ENCODE measurements at regions not wholly inside any gene's neighbourhood (a gene's known extent, or its start where the extent isn't known, plus 50 kb on each side); places are given as distances from the start of the nearest gene placed in this dataset.

DNA sequence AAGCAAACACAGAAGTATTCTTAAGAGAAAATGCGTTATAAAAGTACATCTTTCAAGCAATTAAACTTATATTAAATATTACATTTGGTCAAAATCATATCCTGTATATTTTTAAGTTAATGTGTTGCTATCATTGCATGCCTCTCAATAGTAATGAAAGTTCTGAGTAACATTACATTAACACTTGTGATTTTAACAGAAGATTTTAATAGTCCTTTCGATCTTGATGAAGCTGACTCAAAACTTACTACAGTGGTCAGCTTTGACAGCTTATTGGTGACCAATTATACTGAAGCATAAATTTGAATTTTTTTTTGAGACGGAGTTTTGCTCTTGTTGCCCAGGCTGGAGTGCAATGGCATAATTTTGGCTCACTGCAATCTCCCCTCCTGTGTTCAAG is 303.3 kb downstream of the GALR1 start:
- intact Hi-C loops (cut with micrococcal nuclease) = no loop called here
- Mint-ChIP-seq H3K27ac (no peak overlapping the region), H3K4me3 (ENCODE audit: low read depth) (no peak overlapping the region), H3K27me3 (ENCODE audit: low read depth) (no peaks in the 10 kb centered on the region), H3K36me3 (ENCODE audit: low read depth) (no peaks in the 10 kb centered on the region), H3K4me1 (ENCODE audit: low read depth) (no peaks in the 10 kb centered on the region), H3K9me3 (no peaks in the 10 kb centered on the region)
- no peak for DNase-seq (ENCODE audit: low spot score)

DNA sequence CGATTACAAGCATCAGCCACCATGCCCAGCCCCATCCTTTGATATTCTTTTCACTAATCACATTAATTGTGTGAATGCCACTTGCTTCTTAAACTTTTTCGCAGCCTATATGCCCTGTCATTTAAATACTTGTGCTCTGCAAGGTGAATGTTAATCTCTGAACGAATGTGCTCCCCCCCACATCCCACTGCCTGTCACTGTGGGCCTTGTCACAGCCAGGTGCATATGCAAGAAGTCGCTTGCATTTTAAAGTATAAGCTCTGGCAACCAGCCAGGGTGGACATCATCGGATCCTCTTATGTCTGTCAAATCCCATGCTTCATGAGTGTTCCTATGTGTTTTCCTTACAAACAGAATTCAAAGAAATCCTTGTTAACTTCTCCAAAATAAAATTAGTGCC is 304.4 kb downstream of the GALR1 start:
- Mint-ChIP-seq H3K36me3 (ENCODE audit: low read depth) (no peaks in the 10 kb centered on the region), H3K4me3 (ENCODE audit: low read depth) (no peak overlapping the region), H3K9me3 (no peaks in the 10 kb centered on the region), H3K4me1 (ENCODE audit: low read depth) (no peaks in the 10 kb centered on the region), H3K27ac (no peak overlapping the region), H3K27me3 (ENCODE audit: low read depth) (no peaks in the 10 kb centered on the region)
- intact Hi-C loops (cut with micrococcal nuclease) = no loop called here
- DNase-seq (ENCODE audit: low spot score) = no peak

DNA sequence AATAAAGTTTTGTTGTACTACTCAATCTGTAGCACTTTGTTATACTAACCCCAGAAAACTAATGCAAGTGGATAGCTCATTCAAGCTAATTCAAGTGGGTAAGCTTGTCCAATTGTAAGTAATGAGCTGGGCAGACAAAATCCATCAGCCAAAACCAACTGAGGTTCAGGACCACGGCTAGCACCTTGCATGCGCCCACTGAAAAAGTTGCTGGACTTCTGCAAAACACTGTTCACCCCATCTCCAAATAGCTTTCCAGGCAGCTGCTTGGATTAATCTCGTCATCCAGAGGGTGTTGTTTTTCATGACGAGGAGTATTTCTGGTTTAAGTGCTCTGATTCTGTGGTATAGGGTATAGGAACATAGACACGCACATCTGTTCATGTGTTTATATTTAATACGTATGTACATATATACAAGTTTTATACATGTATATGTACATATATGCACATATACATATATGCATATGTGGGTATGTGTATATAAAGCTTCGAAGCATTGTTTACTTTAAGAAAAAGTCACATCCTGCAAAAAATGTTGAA is 307.5 kb downstream of the GALR1 start:
- intact Hi-C loops (cut with micrococcal nuclease) = no loop called here
- H3K4me1 Mint-ChIP-seq (ENCODE audit: low read depth) = peaks cover 3% of the 10 kb centered on the region
- no peak overlapping the region for H3K27ac Mint-ChIP-seq
- H3K36me3 Mint-ChIP-seq (ENCODE audit: low read depth) = no peaks in the 10 kb centered on the region
- no peak for DNase-seq (ENCODE audit: low spot score)
- H3K27me3 Mint-ChIP-seq (ENCODE audit: low read depth) = no peaks in the 10 kb centered on the region
- H3K9me3 Mint-ChIP-seq = no peaks in the 10 kb centered on the region
- no peak overlapping the region for H3K4me3 Mint-ChIP-seq (ENCODE audit: low read depth)

DNA sequence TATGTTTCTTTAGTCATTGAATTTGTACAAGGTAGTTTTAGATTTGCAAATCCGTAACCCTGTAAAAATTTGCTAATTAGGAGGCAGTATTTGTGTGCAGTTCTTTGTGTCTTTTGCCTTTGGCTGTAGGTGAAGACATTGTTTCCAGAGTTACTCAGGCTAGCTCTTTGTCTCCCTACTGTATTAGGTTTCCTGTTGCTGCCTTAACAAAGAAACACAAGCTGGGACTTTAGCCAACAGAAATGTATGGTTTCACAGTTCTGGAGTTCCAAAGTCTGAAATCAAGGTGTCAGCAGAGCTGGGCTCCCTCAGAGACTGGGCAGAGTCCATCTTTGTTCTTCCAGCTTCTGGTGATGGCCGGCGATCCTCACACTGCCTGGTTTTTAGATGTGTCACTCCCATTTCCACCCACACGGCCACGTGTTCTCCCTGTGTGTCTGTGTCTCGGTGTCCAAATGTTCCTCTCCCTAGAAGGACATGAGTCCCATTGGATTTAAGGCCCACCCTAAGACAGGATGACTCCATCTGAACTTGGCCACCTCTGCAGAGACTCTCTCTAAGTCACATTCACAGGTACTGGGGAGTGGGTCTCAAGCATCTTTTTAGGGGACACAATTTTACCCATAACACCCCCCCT is 309.7 kb downstream of the GALR1 start:
- Mint-ChIP-seq H3K4me3 (ENCODE audit: low read depth) (no peak overlapping the region), H3K9me3 (no peaks in the 10 kb centered on the region), H3K36me3 (ENCODE audit: low read depth) (no peaks in the 10 kb centered on the region), H3K27ac (no peak overlapping the region), H3K4me1 (ENCODE audit: low read depth) (peaks cover 3% of the 10 kb centered on the region), H3K27me3 (ENCODE audit: low read depth) (no peaks in the 10 kb centered on the region)
- intact Hi-C loops (cut with micrococcal nuclease) = no loop called here
- no peak for DNase-seq (ENCODE audit: low spot score)

DNA sequence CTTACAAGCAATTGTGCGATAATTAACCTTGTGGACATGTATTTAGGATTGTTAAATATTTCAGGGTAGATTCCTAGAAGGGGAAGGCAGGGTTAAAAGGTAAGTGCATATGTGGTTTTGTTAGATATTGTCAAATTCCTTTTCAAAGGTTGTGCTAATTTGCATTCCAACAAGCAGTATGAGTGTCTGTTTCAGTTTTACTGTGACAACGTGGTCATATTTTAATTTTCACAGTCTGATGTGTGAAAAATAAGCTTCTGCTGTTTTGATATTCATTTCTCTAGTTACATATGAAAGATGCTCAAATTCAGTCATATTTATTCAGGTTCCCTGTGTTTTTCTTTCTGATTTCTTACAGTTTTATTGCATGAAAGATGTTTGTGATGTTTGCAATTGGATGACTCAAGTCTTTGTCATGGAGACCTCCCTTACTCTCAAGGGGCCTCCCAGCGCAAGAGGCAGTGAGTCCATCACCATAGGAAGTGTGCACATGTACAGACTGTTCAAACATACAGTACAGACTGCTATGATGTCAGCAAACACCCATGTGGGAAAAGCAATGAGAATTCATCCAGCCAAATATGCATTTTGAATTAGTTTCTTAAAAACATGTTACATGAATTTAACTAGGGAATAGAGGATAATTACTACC is 310.8 kb downstream of the GALR1 start:
- H3K4me1 Mint-ChIP-seq (ENCODE audit: low read depth) = peaks cover 3% of the 10 kb centered on the region
- intact Hi-C loops (cut with micrococcal nuclease) = no loop called here
- DNase-seq (ENCODE audit: low spot score) = no peak
- H3K4me3 Mint-ChIP-seq (ENCODE audit: low read depth) = no peak overlapping the region
- no peaks in the 10 kb centered on the region for H3K36me3 Mint-ChIP-seq (ENCODE audit: low read depth)
- H3K27me3 Mint-ChIP-seq (ENCODE audit: low read depth) = no peaks in the 10 kb centered on the region
- H3K9me3 Mint-ChIP-seq = no peaks in the 10 kb centered on the region
- H3K27ac Mint-ChIP-seq = no peak overlapping the region

DNA sequence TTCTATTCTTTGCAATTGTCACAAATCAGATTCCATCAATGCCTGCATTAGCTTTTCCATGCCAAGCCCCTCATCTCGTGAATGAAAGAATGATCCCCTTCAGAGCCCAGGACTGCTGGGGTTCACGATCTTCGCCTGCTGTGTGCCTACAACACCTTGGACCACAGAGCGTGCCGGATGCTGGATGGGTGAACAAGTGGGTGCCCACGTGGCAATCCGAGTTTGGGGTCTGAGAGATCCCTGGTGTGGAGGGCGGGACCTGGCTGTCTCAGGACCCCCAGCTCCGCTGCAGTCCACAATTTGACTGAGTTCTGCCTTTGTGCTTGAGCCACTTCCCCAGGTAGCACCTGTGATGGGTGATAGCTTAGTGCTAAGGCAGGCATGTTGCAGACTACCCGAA is 317.0 kb downstream of the GALR1 start:
- H3K27me3 Mint-ChIP-seq (ENCODE audit: low read depth) = no peaks in the 10 kb centered on the region
- no peaks in the 10 kb centered on the region for H3K9me3 Mint-ChIP-seq
- intact Hi-C loops (cut with micrococcal nuclease) = no loop called here
- no peak overlapping the region for H3K4me3 Mint-ChIP-seq (ENCODE audit: low read depth)
- no peaks in the 10 kb centered on the region for H3K36me3 Mint-ChIP-seq (ENCODE audit: low read depth)
- H3K4me1 Mint-ChIP-seq (ENCODE audit: low read depth) = no peaks in the 10 kb centered on the region
- no peak for DNase-seq (ENCODE audit: low spot score)
- H3K27ac Mint-ChIP-seq = no peak overlapping the region

DNA sequence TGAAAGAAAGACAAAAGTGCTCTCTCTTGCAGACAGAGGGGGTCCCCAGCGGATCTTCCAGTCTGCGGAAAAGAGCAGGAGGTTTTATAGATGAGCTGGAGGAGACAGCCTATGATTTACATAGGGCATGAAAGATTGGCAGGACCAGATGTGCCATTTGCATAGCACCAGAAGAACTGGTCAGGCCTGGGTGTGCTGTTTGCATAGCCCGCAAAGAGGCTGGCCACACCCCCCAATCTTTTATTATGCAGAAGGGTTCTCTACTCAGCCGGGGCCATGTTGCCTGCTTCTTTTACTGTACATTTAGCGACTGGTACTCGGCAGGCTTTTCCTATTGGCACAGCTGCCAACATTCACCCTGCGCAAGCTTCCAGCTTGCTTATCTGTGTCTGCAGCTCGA is 317.6 kb downstream of the GALR1 start:
- no peak for DNase-seq (ENCODE audit: low spot score)
- Mint-ChIP-seq H3K36me3 (ENCODE audit: low read depth) (no peaks in the 10 kb centered on the region), H3K4me1 (ENCODE audit: low read depth) (no peaks in the 10 kb centered on the region), H3K27me3 (ENCODE audit: low read depth) (no peaks in the 10 kb centered on the region), H3K9me3 (no peaks in the 10 kb centered on the region), H3K4me3 (ENCODE audit: low read depth) (no peak overlapping the region), H3K27ac (no peak overlapping the region)
- intact Hi-C loops (cut with micrococcal nuclease) = no loop called here

DNA sequence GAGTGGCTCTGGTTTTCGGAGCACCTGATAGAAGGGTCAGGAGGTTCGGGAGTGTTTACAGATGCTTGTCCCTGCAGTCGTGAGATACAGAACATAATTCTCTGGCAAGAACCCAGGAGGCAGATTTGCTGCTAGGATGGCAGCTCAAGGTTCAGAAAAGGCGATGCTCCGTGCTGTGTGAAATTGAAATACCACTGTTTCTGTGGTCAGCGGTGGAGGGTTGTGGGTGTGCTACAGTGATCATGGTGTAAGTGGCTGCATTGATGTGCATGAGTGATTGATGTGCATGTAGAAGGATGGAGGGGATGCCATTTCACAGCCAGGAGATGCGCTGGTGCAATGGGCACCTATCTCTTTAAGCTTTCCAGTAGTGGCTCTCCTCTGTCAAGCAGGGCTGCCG is 322.1 kb downstream of the GALR1 start:
- no peaks in the 10 kb centered on the region for H3K9me3 Mint-ChIP-seq
- no peak overlapping the region for H3K27ac Mint-ChIP-seq
- no peak overlapping the region for H3K4me3 Mint-ChIP-seq (ENCODE audit: low read depth)
- no peak for DNase-seq (ENCODE audit: low spot score)
- intact Hi-C loops (cut with micrococcal nuclease) = no loop called here
- H3K36me3 Mint-ChIP-seq (ENCODE audit: low read depth) = no peaks in the 10 kb centered on the region
- H3K4me1 Mint-ChIP-seq (ENCODE audit: low read depth) = no peaks in the 10 kb centered on the region
- H3K27me3 Mint-ChIP-seq (ENCODE audit: low read depth) = no peaks in the 10 kb centered on the region

DNA sequence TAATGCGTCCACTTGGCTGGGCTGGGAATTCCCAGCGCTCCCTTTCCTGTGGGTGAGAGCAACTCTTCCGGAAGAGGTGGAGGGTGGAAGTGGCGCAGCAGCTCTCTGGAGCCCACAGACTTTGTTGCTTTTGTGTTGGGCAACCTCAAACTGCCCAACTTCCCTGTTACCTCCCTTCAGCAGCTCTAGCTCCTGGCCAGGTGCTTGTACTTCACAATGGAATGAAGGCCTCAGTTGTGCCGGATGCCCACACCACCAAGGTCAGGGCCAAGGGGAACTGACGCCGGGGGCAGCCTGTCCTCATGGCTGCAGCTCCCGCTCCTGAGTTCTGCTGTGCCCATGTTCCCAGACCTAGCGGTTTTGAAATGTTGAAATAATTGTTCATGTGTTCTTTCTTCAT is 322.9 kb downstream of the GALR1 start:
- Mint-ChIP-seq H3K4me3 (ENCODE audit: low read depth) (no peak overlapping the region), H3K27me3 (ENCODE audit: low read depth) (no peaks in the 10 kb centered on the region), H3K27ac (no peak overlapping the region), H3K36me3 (ENCODE audit: low read depth) (no peaks in the 10 kb centered on the region), H3K4me1 (ENCODE audit: low read depth) (no peaks in the 10 kb centered on the region), H3K9me3 (no peaks in the 10 kb centered on the region)
- no peak for DNase-seq (ENCODE audit: low spot score)
- intact Hi-C loops (cut with micrococcal nuclease) = no loop called here

DNA sequence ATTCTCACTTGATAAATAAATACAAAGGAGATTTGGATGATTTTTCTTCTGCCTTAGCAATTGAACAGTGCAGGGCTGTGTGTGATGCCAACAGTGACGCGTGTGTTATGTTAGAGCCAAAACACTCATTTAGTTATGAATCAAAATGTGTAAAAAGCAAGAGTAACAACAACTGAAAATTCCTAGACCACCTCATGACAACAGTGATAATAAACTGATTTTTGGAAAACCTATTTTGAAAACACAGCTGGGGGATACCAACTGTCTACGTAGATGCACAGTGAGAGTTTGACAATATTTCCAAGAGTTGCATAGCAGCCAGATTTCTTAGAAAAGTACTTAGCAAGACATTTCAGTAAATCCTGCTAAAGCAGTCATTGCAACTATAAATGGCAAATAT is 323.9 kb downstream of the GALR1 start:
- Mint-ChIP-seq H3K4me1 (ENCODE audit: low read depth) (no peaks in the 10 kb centered on the region), H3K27ac (no peak overlapping the region)

DNA sequence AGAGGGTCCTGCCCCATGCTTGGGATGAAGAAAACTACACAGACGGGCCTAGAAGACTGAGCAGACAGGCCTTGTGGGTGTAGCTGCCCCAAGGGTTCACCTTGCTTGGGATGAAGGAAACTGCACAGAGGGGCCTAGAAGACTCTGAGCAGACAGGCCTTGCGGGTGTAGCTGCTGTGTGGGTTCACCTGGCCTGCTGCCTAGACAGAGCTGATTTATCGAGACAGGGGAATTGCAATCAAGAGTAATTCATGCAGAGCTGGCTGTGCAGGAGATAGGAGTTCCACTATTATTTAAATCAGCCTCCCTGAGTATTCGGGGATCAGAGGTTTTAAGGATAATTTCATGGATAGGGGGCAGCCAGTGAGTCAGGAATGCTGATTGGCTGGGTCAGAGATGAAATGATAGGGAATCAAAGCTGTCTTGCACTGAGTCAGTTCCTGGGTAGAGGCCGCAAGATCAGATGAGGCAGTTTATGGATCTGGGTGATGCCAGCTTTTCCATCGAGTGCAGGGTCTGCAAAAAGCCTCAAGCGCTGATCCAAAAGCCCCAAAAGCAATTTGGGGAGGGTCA is 341.4 kb downstream of the GALR1 start:
- Mint-ChIP-seq H3K4me1 (ENCODE audit: low read depth) (no peaks in the 10 kb centered on the region), H3K36me3 (ENCODE audit: low read depth) (no peaks in the 10 kb centered on the region), H3K27me3 (ENCODE audit: low read depth) (no peaks in the 10 kb centered on the region), H3K4me3 (ENCODE audit: low read depth) (no peak overlapping the region), H3K27ac (no peak overlapping the region), H3K9me3 (no peaks in the 10 kb centered on the region)
- no peak for DNase-seq (ENCODE audit: low spot score)
- intact Hi-C loops (cut with micrococcal nuclease) = no loop called here

More for the DNA sequence above, 323.9 kb downstream of the GALR1 start:
- no peak for DNase-seq (ENCODE audit: low spot score)
- Mint-ChIP-seq H3K9me3 (no peaks in the 10 kb centered on the region), H3K4me3 (ENCODE audit: low read depth) (no peak overlapping the region), H3K36me3 (ENCODE audit: low read depth) (no peaks in the 10 kb centered on the region), H3K27me3 (ENCODE audit: low read depth) (no peaks in the 10 kb centered on the region)
- intact Hi-C loops (cut with micrococcal nuclease) = no loop called here

DNA sequence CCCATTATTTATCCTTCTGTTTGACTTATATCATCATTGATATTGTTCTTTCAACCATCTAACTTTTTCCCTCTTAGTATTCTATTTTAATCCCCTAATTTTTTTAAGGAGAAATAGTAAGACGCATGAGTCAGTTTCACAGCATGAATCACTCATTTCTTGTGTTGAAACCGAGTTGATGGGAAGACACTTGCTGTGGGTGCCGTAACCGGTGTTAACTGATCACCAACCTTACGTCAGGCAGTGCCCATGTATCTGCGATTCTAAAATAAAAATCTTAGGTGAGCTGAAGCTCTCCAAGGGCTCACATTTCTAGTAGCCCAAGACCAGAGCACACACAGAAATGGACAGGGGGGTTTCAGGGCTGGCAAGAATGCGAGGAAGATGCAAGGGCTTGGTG is 348.1 kb downstream of the GALR1 start:
- Mint-ChIP-seq H3K9me3 (no peaks in the 10 kb centered on the region), H3K27ac (no peak overlapping the region), H3K27me3 (ENCODE audit: low read depth) (no peaks in the 10 kb centered on the region), H3K4me3 (ENCODE audit: low read depth) (no peak overlapping the region), H3K4me1 (ENCODE audit: low read depth) (no peaks in the 10 kb centered on the region), H3K36me3 (ENCODE audit: low read depth) (no peaks in the 10 kb centered on the region)
- no peak for DNase-seq (ENCODE audit: low spot score)
- intact Hi-C loops (cut with micrococcal nuclease) = no loop called here

DNA sequence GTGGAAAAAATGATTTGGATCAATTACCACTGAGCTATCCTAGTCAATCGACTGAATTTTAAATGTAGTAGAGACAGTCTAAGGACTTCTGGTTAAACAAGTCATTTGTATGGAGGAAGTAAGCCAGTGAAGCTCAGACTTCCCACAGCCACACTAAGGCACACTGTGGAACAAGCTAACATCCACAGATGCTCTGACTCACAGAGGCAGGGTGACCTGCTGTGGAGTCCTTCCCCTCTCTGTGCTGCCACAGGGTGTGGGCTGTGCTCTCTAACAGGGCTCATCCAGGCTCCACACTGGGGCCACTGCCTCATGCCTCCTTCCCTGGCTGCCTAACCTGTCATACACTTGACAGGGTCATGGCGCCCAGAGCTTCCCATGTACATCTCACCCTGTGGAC is 351.0 kb downstream of the GALR1 start:
- Mint-ChIP-seq H3K27me3 (ENCODE audit: low read depth) (no peaks in the 10 kb centered on the region), H3K4me3 (ENCODE audit: low read depth) (no peak overlapping the region)

More for the DNA sequence above, 351.0 kb downstream of the GALR1 start:
- DNase-seq (ENCODE audit: low spot score) = no peak
- Mint-ChIP-seq H3K36me3 (ENCODE audit: low read depth) (no peaks in the 10 kb centered on the region), H3K27ac (no peak overlapping the region), H3K9me3 (no peaks in the 10 kb centered on the region), H3K4me1 (ENCODE audit: low read depth) (no peaks in the 10 kb centered on the region)
- intact Hi-C loops (cut with micrococcal nuclease) = no loop called here

Measured in activated T-helper 2 cell treated with anti-CD3 and anti-CD28 coated beads, Interferon-gamma antibody, Interleukin-2, Interleukin-4, amounts not matched to agents 10 μg/mL and 5 μg/mL and 100 μg/mL, durations not matched to agents 14 hours and 24 hours and 36 hours (primary cell).